ENCODE measurements at regions not wholly inside any gene's neighbourhood (a gene's known extent, or its start where the extent isn't known, plus 50 kb on each side); places are given as distances from the start of the nearest gene placed in this dataset.

DNA sequence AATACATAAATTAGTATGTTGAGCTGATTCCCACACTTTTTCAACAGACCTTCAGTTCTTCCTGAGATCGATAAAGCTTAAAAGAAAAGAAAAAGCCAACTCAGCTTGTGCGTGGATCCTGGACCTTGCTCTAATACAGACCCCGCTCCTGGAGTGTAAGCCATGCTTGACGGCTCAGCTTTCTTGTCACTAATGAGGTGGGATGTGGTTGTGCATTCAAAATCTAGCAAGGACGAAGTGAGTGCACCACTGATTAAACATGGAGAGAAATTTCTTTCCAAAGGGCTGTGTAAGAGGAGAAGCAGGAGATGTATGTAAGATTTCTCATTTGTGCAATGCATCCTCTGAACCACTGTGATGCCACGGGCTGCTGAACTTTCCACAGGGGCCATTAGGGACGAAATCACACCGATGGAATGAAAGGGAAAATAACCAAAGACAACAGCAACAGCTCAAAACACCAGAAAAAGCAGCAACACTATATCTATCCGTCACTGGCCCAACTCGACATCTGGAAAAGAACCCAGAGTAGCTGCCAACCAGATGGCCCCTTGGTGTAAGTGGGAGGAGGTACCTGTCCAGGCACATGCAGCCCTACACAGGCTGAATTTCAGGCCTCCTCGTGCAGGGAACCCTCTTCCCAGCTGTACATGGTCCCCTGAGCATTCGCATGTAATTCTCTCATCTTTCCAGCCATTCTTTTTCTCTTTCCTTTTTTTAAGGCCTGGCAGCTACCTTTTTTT is 178.9 kb downstream of the SREK1 start:
- H3K27me3 ChIP-seq: peaks cover 0 to 5% (median 0%) of the 10 kb centered on the region in 4 donors
- no peak overlapping the region for H3K27ac ChIP-seq
- TF ChIP-seq POLR2A (IDR thresholded peaks at IDR 0.05) (no peak), CTCF (IDR thresholded peaks at IDR 0.05) (no peak)
- H3K36me3 ChIP-seq: no peaks in the 10 kb centered on the region
- WGBS, 2 donors: 71 to 82% methylated on average over 11 to 12 of the region's 12 CpGs
- no peaks in the 10 kb centered on the region for H3K9me3 ChIP-seq
- H3K4me3 ChIP-seq: no peak overlapping the region
- intact Hi-C loops (cut with DNase I): no loop called here
- no peak for DNase-seq
- H3K4me1 ChIP-seq: no peaks in the 10 kb centered on the region

- Histone ChIP-seq H3K4me1 (no peaks in the 10 kb centered on the region), H3K4me3 (no peak overlapping the region), H3K27ac (no peak overlapping the region), H3K36me3 (no peaks in the 10 kb centered on the region), H3K9me3 (no peaks in the 10 kb centered on the region), H3K27me3 (peaks cover 0 to 5% (median 0%) of the 10 kb centered on the region in 4 donors)
- TF ChIP-seq CTCF (IDR thresholded peaks at IDR 0.05) (no peak), POLR2A (IDR thresholded peaks at IDR 0.05) (no peak)
- 74 to 92% methylated on average over 8 to 10 of the region's 13 CpGs for WGBS, 2 donors
- DNase-seq: no peak
- intact Hi-C loops (cut with DNase I): no loop called here
These were observed 179.4 kb downstream of the SREK1 start for GRCh38 chr5:66323529-66323895.

DNA sequence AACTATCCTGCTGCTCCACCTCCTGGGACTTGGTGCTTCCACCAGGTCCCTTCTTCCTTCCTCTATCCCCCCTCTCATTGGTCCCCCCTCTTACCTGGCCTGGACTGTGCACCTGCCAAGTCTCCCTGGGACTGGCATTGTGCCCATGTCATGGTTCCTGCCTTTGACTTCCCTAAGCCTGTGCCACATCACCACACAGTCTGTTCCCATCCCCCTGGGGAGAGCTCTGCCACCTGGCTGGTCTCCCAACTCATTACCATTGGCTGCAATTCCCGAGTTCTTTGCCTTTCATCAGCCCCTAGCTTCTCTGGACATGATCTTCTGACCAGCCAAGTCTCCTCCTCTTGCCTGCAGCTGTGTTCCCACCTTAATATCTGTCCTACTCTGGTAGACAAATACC is 180.3 kb downstream of the SREK1 start:
- TF ChIP-seq CTCF (IDR thresholded peaks at IDR 0.05): no peak
- no peak for TF ChIP-seq POLR2A (IDR thresholded peaks at IDR 0.05)
- Histone ChIP-seq H3K36me3 (no peaks in the 10 kb centered on the region), H3K4me1 (no peaks in the 10 kb centered on the region), H3K27ac (no peak overlapping the region), H3K4me3 (no peak overlapping the region), H3K9me3 (no peaks in the 10 kb centered on the region), H3K27me3 (peaks cover 0 to 5% (median 0%) of the 10 kb centered on the region in 4 donors)
- DNase-seq: no peak
- intact Hi-C loops (cut with DNase I): no loop called here
- 5 to 12% methylated on average over 1 of the region's 1 CpG for WGBS, 2 donors

DNA sequence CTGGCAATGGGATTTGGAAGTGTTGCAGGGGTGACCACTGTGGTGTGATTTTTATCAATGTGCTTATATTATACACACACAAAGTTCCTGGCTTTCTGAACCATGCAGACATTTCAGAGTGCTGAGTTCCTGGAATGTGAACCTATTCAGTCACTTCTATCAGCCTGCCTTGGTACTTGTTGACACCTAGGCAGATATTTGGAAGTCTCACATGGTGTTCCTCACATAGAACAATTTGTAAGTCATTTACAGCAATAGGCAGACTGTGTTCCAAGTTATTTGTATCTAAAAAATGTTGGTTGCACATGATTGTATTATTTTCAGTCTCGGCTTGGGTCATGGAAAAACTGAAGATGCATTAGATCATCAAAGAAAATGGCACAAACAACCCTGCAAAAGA is 182.2 kb downstream of the SREK1 start:
- intact Hi-C loops (cut with DNase I): no loop called here
- Histone ChIP-seq H3K4me3 (no peak overlapping the region), H3K9me3 (no peaks in the 10 kb centered on the region), H3K27ac (no peak overlapping the region), H3K4me1 (no peaks in the 10 kb centered on the region), H3K36me3 (no peaks in the 10 kb centered on the region), H3K27me3 (no peaks in the 10 kb centered on the region)
- WGBS, 2 donors: 78 to 96% methylated on average over 1 of the region's 1 CpG
- no peak for TF ChIP-seq POLR2A (IDR thresholded peaks at IDR 0.05)
- no peak for TF ChIP-seq CTCF (IDR thresholded peaks at IDR 0.05)
- DNase-seq: no peak

DNA sequence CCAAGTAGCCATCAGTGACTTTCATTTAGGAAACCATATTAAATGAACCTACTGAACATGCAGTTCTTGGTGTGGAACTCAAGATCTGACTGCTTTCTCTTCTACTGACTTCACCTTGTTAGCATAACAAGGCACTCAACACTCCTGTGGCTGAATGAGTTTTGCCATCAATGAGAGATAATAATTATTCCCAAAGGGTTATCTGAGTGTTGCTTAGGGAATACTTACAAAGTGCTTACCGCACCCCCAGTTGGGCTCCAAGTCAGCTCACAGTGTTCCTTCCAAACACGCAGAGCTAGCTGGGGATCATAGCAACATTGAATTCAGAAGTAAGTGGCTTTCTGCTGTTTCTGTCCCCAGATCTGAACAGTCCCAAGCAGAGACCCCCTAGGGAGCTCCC is 182.9 kb downstream of the SREK1 start:
- Histone ChIP-seq H3K27me3 (no peaks in the 10 kb centered on the region), H3K27ac (no peak overlapping the region), H3K9me3 (no peaks in the 10 kb centered on the region), H3K4me3 (no peak overlapping the region), H3K4me1 (no peaks in the 10 kb centered on the region), H3K36me3 (no peaks in the 10 kb centered on the region)
- TF ChIP-seq POLR2A (IDR thresholded peaks at IDR 0.05) (no peak), CTCF (IDR thresholded peaks at IDR 0.05) (no peak)
- WGBS, 2 donors: 87 to 95% methylated on average over 2 of the region's 2 CpGs
- intact Hi-C loops (cut with DNase I): no loop called here
- no peak for DNase-seq
